ENCODE measurements at regions not wholly inside any gene's neighbourhood (a gene's known extent, or its start where the extent isn't known, plus 50 kb on each side); places are given as distances from the start of the nearest gene placed in this dataset.

DNA sequence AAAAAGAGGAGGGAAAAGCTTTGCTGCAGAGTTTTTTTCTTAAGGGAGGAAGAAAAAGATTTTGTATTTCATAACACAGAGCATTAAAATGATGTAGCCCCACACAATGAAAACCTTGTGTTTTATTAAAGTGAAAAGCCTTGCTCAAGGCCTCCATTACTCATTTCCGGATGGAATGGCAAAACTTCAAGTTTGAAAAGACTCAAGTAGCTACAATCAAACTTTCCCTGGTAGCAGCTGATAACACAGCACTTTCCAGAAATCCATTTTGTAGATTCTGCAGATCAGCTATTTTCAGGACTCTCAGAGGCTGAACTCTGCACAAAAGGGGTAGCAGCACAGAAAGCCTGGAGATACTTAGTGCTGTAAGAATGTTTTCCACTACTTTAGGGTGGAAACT, 374.8 kb downstream of the NFIB start:
- CTCF ChIA-PET = no interaction called here
- Histone ChIP-seq H3K36me3 (ENCODE audit: insufficient read depth, low read length, poor library complexity, severe bottlenecking) (no peaks in the 10 kb centered on the region), H3K27ac (ENCODE audit: low read depth, low read length, poor library complexity, severe bottlenecking) (no peak overlapping the region), H3K9me3 (ENCODE audit: low read depth, low read length, poor library complexity, severe bottlenecking) (no peaks in the 10 kb centered on the region), H3K4me1 (ENCODE audit: insufficient read depth, low read length, poor library complexity, severe bottlenecking) (no peaks in the 10 kb centered on the region), H3K4me3 (ENCODE audit: low read depth, low read length, poor library complexity, severe bottlenecking) (no peak overlapping the region), H3K27me3 (replicated peaks; ENCODE audit: insufficient read depth, low read depth, low read length, poor library complexity) (no peaks in the 10 kb centered on the region)
- POLR2A ChIA-PET (ENCODE audit: low non-redundant PET) = no interaction called here
- TF ChIP-seq, protein P1, sequence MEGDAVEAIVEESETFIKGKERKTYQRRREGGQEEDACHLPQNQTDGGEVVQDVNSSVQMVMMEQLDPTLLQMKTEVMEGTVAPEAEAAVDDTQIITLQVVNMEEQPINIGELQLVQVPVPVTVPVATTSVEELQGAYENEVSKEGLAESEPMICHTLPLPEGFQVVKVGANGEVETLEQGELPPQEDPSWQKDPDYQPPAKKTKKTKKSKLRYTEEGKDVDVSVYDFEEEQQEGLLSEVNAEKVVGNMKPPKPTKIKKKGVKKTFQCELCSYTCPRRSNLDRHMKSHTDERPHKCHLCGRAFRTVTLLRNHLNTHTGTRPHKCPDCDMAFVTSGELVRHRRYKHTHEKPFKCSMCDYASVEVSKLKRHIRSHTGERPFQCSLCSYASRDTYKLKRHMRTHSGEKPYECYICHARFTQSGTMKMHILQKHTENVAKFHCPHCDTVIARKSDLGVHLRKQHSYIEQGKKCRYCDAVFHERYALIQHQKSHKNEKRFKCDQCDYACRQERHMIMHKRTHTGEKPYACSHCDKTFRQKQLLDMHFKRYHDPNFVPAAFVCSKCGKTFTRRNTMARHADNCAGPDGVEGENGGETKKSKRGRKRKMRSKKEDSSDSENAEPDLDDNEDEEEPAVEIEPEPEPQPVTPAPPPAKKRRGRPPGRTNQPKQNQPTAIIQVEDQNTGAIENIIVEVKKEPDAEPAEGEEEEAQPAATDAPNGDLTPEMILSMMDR (conservative IDR thresholded peaks at IDR 0.05; ENCODE audit: low read depth, low read length) = no peak
- BruUV-seq (replicated peaks) = no TSS peak
- intact Hi-C loops (cut with micrococcal nuclease; ENCODE audit: unreplicated experiment) = no loop called here
- DNase-seq (ENCODE audit: low spot score) = peak; percentile 53

DNA sequence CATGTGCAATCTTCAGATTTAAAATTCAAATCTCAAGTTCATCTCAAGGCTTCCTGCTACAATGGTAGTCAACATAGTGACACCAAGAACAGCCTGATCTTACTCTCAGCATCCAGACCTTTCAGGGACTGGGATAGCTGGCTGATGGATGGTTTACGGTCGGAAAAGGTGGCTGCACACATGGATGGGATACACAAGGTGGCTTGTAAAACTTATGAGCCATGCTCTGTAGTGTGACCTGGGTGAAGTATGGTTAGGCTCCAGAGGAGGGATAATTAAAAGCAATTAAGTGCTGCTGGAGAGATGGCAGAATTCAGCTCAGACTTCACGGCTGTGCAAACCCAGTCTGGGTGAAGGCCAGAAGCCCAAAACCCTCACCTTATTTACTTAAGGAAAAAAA, 379.5 kb downstream of the NFIB start:
- DNase-seq (ENCODE audit: low spot score) = no peak
- Histone ChIP-seq H3K36me3 (ENCODE audit: insufficient read depth, low read length, poor library complexity, severe bottlenecking) (no peaks in the 10 kb centered on the region), H3K4me1 (ENCODE audit: insufficient read depth, low read length, poor library complexity, severe bottlenecking) (no peaks in the 10 kb centered on the region), H3K27ac (ENCODE audit: low read depth, low read length, poor library complexity, severe bottlenecking) (no peak overlapping the region), H3K4me3 (ENCODE audit: low read depth, low read length, poor library complexity, severe bottlenecking) (no peak overlapping the region), H3K9me3 (ENCODE audit: low read depth, low read length, poor library complexity, severe bottlenecking) (no peaks in the 10 kb centered on the region), H3K27me3 (replicated peaks; ENCODE audit: insufficient read depth, low read depth, low read length, poor library complexity) (no peaks in the 10 kb centered on the region)
- TF ChIP-seq EZH2 (IDR thresholded peaks at IDR 0.05; ENCODE audit: borderline replicate concordance, low read depth, low read length, poor library complexity, severe bottlenecking) = no peak
- TF ChIP-seq, protein P1 (conservative IDR thresholded peaks at IDR 0.05; ENCODE audit: low read depth, low read length) = no peak
- CTCF ChIA-PET = no interaction called here
- intact Hi-C loops (cut with micrococcal nuclease; ENCODE audit: unreplicated experiment) = no loop called here
- BruUV-seq (replicated peaks) = no TSS peak
- POLR2A ChIA-PET (ENCODE audit: low non-redundant PET) = no interaction called here

DNA sequence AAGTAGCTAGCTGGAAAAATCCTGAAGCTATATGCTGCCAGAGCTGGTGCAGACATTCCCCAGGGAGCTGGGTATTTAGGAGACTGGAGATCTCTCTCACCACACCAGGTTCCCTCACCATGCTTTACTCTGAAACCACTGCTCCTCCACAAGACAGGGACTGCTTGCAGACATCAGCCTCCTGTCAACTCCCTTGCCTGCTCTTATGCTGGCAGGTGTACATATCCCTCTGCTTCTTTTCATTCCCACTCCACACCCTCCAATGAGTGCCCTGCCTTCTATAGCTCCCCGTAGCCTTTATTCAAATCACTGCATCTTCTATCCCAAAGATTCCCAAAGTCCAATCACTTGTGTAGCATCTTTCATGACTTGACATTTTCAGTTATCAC, 380.7 kb downstream of the NFIB start:
- H3K4me1 ChIP-seq (ENCODE audit: insufficient read depth, low read length, poor library complexity, severe bottlenecking) = no peaks in the 10 kb centered on the region
- TF ChIP-seq, protein P1 (conservative IDR thresholded peaks at IDR 0.05; ENCODE audit: low read depth, low read length) = no peak
- TF ChIP-seq EZH2 (IDR thresholded peaks at IDR 0.05; ENCODE audit: borderline replicate concordance, low read depth, low read length, poor library complexity, severe bottlenecking) = no peak
- no peak for DNase-seq (ENCODE audit: low spot score)
- no peaks in the 10 kb centered on the region for H3K36me3 ChIP-seq (ENCODE audit: insufficient read depth, low read length, poor library complexity, severe bottlenecking)
- no peaks in the 10 kb centered on the region for H3K9me3 ChIP-seq (ENCODE audit: low read depth, low read length, poor library complexity, severe bottlenecking)
- no peaks in the 10 kb centered on the region for H3K27me3 ChIP-seq (replicated peaks; ENCODE audit: insufficient read depth, low read depth, low read length, poor library complexity)
- ChIA-PET POLR2A (ENCODE audit: low non-redundant PET) (interaction anchor here (0.6 kb wide), 1 partner anchor 936 kb away, joined by 3 read pairs; no protein-coding TSS in a partner anchor), CTCF (no interaction called here)
- intact Hi-C loops (cut with micrococcal nuclease; ENCODE audit: unreplicated experiment) = no loop called here
- no peak overlapping the region for H3K4me3 ChIP-seq (ENCODE audit: low read depth, low read length, poor library complexity, severe bottlenecking)
- no TSS peak for BruUV-seq (replicated peaks)
- H3K27ac ChIP-seq (ENCODE audit: low read depth, low read length, poor library complexity, severe bottlenecking) = no peak overlapping the region

Measured in A673 (cell line).